ENCODE measurements at regions not wholly inside any gene's neighbourhood (a gene's known extent, or its start where the extent isn't known, plus 50 kb on each side); places are given as distances from the start of the nearest gene placed in this dataset.

GRCh38 chr10:118811675-118812392 lies 57.1 kb upstream of the CACUL1 start:
- TF ChIP-seq ATF2 (IDR thresholded peaks at IDR 0.05; ENCODE audit: low read length) (no peak), CTCF (IDR thresholded peaks at IDR 0.05; ENCODE audit: control extremely low read depth in 1 of 3, insufficient read depth in 1 of 3, low read depth in 1 of 3, low read length in 3 of 3) (no peak), E2F6 (IDR thresholded peaks at IDR 0.05) (no peak), EP300 (IDR thresholded peaks at IDR 0.05; ENCODE audit: borderline replicate concordance in 1 of 2, low read depth in 2 of 2, low read length in 2 of 2) (no peak), POLR2AphosphoS5 (IDR thresholded peaks at IDR 0.05; ENCODE audit: low read depth, low read length) (no peak), RAD21 (IDR thresholded peaks at IDR 0.05 in 1 of 2, conservative IDR thresholded peaks at IDR 0.05 in 1 of 2; ENCODE audit: low read depth in 2 of 2, low read length in 2 of 2) (no peak), MAX (IDR thresholded peaks at IDR 0.05) (no peak), NRF1 (IDR thresholded peaks at IDR 0.05; ENCODE audit: low read depth, low read length) (no peak), RNF2 (IDR thresholded peaks at IDR 0.05; ENCODE audit: borderline replicate concordance, low read depth, low read length, missing control alignments, poor library complexity, severe bottlenecking) (no peak), SIRT6 (IDR thresholded peaks at IDR 0.05; ENCODE audit: low read length) (no peak), TAF1 (IDR thresholded peaks at IDR 0.05; ENCODE audit: low read depth, low read length) (no peak), SP1 (IDR thresholded peaks at IDR 0.05; ENCODE audit: low read depth, low read length) (no peak)

Measured in H1 (cell line).